ENCODE measurements at regions not wholly inside any gene's neighbourhood (a gene's known extent, or its start where the extent isn't known, plus 50 kb on each side); places are given as distances from the start of the nearest gene placed in this dataset.

DNA sequence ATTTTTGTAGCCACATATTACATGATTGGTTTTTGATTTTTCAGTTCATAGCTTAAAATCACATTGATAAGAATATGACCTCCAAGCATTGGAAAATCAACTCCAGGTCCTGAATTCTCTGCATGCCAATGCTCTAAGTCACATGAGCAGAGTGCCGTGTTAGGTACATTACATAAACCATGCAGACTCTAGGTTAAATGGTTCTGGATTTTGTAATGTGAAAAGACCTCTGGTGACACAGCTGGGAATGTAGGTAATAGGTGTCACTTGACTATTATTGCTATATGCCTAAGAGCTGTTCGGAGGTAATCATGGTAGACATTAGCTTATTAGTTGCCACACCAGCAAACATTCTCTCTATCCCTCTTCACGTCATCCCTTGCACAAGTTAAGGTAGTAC lies 231.1 kb upstream of the SALL1 start:
- intact Hi-C loops (cut with micrococcal nuclease; ENCODE audit: unreplicated experiment): no loop called here
- Histone ChIP-seq H3F3A (ENCODE audit: insufficient read depth, low read depth) (no peaks in the 10 kb centered on the region), H3K9me3 (ENCODE audit: insufficient read depth, low read depth) (no peaks in the 10 kb centered on the region), H3K27ac (no peak overlapping the region), H3K4me3 (no peak overlapping the region), H3K79me2 (ENCODE audit: low read depth) (no peaks in the 10 kb centered on the region), H3K36me3 (ENCODE audit: low read depth) (no peaks in the 10 kb centered on the region), H4K20me1 (ENCODE audit: insufficient read depth) (no peaks in the 10 kb centered on the region), H3K4me1 (replicated peaks; ENCODE audit: insufficient read depth) (0 out of 2 replicates have a peak, but pooled peaks cover 8% of the 10 kb centered on the region), H2AFZ (no peak overlapping the region), H3K9me2 (ENCODE audit: insufficient read depth) (no peaks in the 10 kb centered on the region), H3K4me2 (no peak overlapping the region), H3K27me3 (ENCODE audit: insufficient read depth, low read depth) (no peaks in the 10 kb centered on the region)
- no TSS peak for BruUV-seq (replicated peaks)
- CTCF ChIA-PET: no interaction called here
- TF ChIP-seq EZH2 (IDR thresholded peaks at IDR 0.05; ENCODE audit: low read depth): no peak
- TF ChIP-seq, protein P1, sequence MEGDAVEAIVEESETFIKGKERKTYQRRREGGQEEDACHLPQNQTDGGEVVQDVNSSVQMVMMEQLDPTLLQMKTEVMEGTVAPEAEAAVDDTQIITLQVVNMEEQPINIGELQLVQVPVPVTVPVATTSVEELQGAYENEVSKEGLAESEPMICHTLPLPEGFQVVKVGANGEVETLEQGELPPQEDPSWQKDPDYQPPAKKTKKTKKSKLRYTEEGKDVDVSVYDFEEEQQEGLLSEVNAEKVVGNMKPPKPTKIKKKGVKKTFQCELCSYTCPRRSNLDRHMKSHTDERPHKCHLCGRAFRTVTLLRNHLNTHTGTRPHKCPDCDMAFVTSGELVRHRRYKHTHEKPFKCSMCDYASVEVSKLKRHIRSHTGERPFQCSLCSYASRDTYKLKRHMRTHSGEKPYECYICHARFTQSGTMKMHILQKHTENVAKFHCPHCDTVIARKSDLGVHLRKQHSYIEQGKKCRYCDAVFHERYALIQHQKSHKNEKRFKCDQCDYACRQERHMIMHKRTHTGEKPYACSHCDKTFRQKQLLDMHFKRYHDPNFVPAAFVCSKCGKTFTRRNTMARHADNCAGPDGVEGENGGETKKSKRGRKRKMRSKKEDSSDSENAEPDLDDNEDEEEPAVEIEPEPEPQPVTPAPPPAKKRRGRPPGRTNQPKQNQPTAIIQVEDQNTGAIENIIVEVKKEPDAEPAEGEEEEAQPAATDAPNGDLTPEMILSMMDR (conservative IDR thresholded peaks at IDR 0.05): no peak
- no peak for DNase-seq
- POLR2A ChIA-PET (ENCODE audit: unreplicated experiment): no interaction called here

DNA sequence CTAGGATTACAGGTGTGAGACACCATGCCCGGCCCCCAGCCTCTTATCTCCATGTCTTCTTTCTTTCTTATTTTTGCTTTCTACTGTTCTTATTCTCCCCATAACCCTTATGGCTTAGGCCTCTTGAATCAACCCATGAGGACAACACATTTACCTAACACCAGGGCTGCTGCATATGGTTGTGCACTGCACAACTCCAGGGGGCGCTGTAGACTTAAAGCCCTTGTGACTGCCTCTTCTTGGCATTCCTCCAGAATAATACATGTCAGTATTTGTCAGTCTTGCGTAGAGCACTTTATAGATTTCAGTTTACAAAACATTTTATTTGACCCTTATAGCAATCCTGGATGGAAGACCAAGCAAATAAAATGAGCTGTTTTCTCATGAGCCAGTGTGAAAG lies 225.0 kb upstream of the SALL1 start:
- ChIA-PET POLR2A (ENCODE audit: unreplicated experiment) (no interaction called here), CTCF (no interaction called here)
- H3K27ac ChIP-seq: no peak overlapping the region
- TF ChIP-seq, protein P1 (conservative IDR thresholded peaks at IDR 0.05): no peak
- TF ChIP-seq EZH2 (IDR thresholded peaks at IDR 0.05; ENCODE audit: low read depth): no peak
- H3K79me2 ChIP-seq (ENCODE audit: low read depth): no peaks in the 10 kb centered on the region
- H3K4me1 ChIP-seq (replicated peaks; ENCODE audit: insufficient read depth): no peaks in the 10 kb centered on the region
- BruUV-seq (replicated peaks): no TSS peak
- H3K4me2 ChIP-seq: no peak overlapping the region
- H3K9me2 ChIP-seq (ENCODE audit: insufficient read depth): no peaks in the 10 kb centered on the region
- no peaks in the 10 kb centered on the region for H4K20me1 ChIP-seq (ENCODE audit: insufficient read depth)
- H3F3A ChIP-seq (ENCODE audit: insufficient read depth, low read depth): no peaks in the 10 kb centered on the region
- DNase-seq: no peak
- H3K36me3 ChIP-seq (ENCODE audit: low read depth): no peaks in the 10 kb centered on the region
- intact Hi-C loops (cut with micrococcal nuclease; ENCODE audit: unreplicated experiment): no loop called here
- H3K4me3 ChIP-seq: no peak overlapping the region
- no peak overlapping the region for H2AFZ ChIP-seq
- no peaks in the 10 kb centered on the region for H3K27me3 ChIP-seq (ENCODE audit: insufficient read depth, low read depth)
- H3K9me3 ChIP-seq (ENCODE audit: insufficient read depth, low read depth): no peaks in the 10 kb centered on the region

DNA sequence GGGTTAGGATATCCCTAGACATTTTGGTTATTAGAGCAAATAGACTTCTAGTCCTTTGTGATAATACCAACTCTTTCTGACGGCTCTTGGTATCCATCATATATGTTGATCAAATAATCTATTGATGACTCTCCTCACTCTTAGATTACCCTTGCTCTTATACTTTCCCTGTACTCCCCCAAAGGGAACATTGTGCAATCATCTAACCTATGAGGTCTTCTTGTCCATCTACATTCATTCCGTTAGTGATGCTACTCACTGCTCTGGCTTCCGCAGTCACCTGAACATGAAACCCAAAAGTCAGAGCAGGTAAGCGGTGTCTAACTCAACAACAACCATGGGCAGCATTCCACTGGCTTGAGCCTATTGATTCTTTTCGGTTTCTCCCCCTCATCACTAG lies 223.7 kb upstream of the SALL1 start:
- TF ChIP-seq, protein P1 (conservative IDR thresholded peaks at IDR 0.05): no peak
- TF ChIP-seq EZH2 (IDR thresholded peaks at IDR 0.05; ENCODE audit: low read depth): no peak
- POLR2A ChIA-PET (ENCODE audit: unreplicated experiment): no interaction called here
- CTCF ChIA-PET: no interaction called here
- H3K27me3 ChIP-seq (ENCODE audit: insufficient read depth, low read depth): no peaks in the 10 kb centered on the region
- H3K9me3 ChIP-seq (ENCODE audit: insufficient read depth, low read depth): no peaks in the 10 kb centered on the region
- H3K36me3 ChIP-seq (ENCODE audit: low read depth): no peaks in the 10 kb centered on the region
- no peaks in the 10 kb centered on the region for H4K20me1 ChIP-seq (ENCODE audit: insufficient read depth)
- H3K4me3 ChIP-seq: no peak overlapping the region
- DNase-seq: no peak
- no peak overlapping the region for H3K27ac ChIP-seq
- no peaks in the 10 kb centered on the region for H3F3A ChIP-seq (ENCODE audit: insufficient read depth, low read depth)
- no peaks in the 10 kb centered on the region for H3K79me2 ChIP-seq (ENCODE audit: low read depth)
- no peak overlapping the region for H3K4me2 ChIP-seq
- intact Hi-C loops (cut with micrococcal nuclease; ENCODE audit: unreplicated experiment): no loop called here
- no peaks in the 10 kb centered on the region for H3K4me1 ChIP-seq (replicated peaks; ENCODE audit: insufficient read depth)
- no TSS peak for BruUV-seq (replicated peaks)
- no peak overlapping the region for H2AFZ ChIP-seq
- H3K9me2 ChIP-seq (ENCODE audit: insufficient read depth): no peaks in the 10 kb centered on the region
